Renal cortex interstitium (tissue), 11 donors: ENCODE measurements at regions not wholly inside any gene's neighbourhood (a gene's known extent, or its start where the extent isn't known, plus 50 kb on each side); places are given as distances from the start of the nearest gene placed in this dataset.
A peak's percentile ranks its signal among the peaks of the same experiment; 100 is the strongest.

ENCODE experiments used
- DNase-seq, 11 donors: peaks; one replicate each; pipeline ENCODE4 v3.0.0-alpha.2; 2013; ENCODE audit warnings: low read depth in 9 of 11, low spot score in 4 of 11; ENCODE audit errors: extremely low read depth in 1 of 11

DNA sequence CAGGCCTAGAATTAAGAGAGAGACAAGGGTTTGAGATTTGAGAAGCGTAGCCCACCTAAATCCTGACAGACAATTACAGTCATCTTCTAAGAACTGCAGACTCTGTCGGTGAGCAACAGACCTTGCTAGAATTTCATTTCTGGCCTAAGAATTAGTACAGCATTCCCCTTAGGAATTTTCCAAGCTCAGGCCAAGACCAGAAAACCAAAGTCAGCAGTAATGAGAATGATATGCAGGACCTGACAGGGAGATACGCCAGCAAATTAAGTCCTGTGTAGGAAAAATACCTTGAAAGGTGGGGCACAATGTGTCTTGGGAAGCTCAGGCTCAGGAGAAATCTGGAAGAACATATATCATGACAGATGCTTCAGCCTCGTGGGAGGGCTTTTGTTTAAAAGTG is 52.7 kb upstream of the HERPUD2 start:
- no peak for DNase-seq

DNA sequence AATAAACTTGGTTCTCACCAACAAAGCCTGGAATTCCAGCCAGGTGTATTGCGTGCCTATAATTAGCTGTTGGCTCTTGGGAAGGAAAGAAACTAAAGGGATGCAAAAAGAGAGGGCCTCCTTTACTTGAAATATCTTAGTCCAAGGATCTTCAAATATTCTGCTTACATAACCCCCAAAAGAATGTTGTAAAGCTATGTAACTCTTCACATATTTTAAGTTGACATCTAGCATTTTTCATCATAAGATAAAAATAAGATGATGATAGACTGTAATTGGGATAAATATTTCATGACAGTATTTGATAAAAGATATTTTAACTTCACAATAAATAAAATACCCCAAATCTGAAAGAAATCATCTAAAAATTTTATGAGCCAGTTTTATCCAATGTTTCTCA is 52.5 kb upstream of the SEPTIN7 start:
- DNase-seq: no peak

DNA sequence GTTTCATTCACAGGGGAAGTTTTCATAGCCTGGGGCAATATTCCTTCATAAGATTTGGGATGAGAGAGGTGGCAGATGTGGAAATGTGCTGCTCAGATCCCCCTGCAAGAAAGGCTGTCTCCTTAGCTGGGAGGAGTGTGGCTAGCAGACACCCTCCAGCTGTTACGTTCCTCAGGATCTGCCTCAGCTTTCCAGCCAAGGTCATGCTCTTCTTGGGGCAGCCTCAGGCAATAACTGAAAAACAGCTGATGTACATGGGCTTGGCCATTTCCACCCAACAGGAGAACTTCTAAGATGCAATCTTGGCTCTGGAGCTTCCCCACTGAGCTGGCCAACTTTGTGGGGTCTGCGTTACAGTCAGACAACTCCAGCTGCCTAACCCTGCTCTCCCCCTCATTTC is 51.3 kb upstream of the SEPTIN7 start:
- DNase-seq: peak in 9 of 11 donors; percentile 15 to 64 (median 44)
